ENCODE measurements at regions not wholly inside any gene's neighbourhood (a gene's known extent, or its start where the extent isn't known, plus 50 kb on each side); places are given as distances from the start of the nearest gene placed in this dataset.
A peak's percentile ranks its signal among the peaks of the same experiment; 100 is the strongest.

GRCh38 chr11:100515087-100515486 is 172.0 kb upstream of the ARHGAP42 start (continued):
- TF ChIP-seq SIX5 (IDR thresholded peaks at IDR 0.05; ENCODE audit: low read depth, low read length): no peak
- no peak for TF ChIP-seq MAFK (IDR thresholded peaks at IDR 0.05; ENCODE audit: low read depth, low read length)
- TF ChIP-seq TCF12 (IDR thresholded peaks at IDR 0.05; ENCODE audit: low read depth, low read length): peak; percentile 73; the same call in 1 of the 2 replicates
- peak; percentile 99 for TF ChIP-seq TEAD4 (IDR thresholded peaks at IDR 0.05; ENCODE audit: low read depth, low read length)
- TF ChIP-seq EP300 (IDR thresholded peaks at IDR 0.05; ENCODE audit: borderline replicate concordance in 1 of 2, low read depth in 2 of 2, low read length in 2 of 2): no peak; a peak in 1 of 3 replicates
- no peak for TF ChIP-seq POU5F1 (IDR thresholded peaks at IDR 0.05; ENCODE audit: low read depth, low read length)
- no peak for TF ChIP-seq NANOG (IDR thresholded peaks at IDR 0.05; ENCODE audit: insufficient read depth, low read depth, low read length, poor library complexity, severe bottlenecking)
- TF ChIP-seq RAD21 (IDR thresholded peaks at IDR 0.05 in 1 of 2, conservative IDR thresholded peaks at IDR 0.05 in 1 of 2; ENCODE audit: low read depth in 2 of 2, low read length in 2 of 2): 0 out of 4 replicates have a peak, but pooled peaks of 1 of the 2 experiments have one; percentile 11
- TF ChIP-seq ATF2 (IDR thresholded peaks at IDR 0.05; ENCODE audit: low read length): no peak
